ENCODE measurements at regions not wholly inside any gene's neighbourhood (a gene's known extent, or its start where the extent isn't known, plus 50 kb on each side); places are given as distances from the start of the nearest gene placed in this dataset.

GRCh38 chr5:142479150-142479549, 154.3 kb upstream of the SPRY4 start:
- Histone ChIP-seq H2AFZ (no peak overlapping the region), H3K4me2 (ENCODE audit: low read length) (no peak overlapping the region), H3K9me3 (ENCODE audit: control insufficient read depth, low read length) (no peaks in the 10 kb centered on the region), H3K27ac (no peak overlapping the region), H3K79me2 (no peaks in the 10 kb centered on the region), H3K4me3 (ENCODE audit: low read depth, low read length) (no peak overlapping the region), H3K27me3 (ENCODE audit: control insufficient read depth, insufficient read depth, low read length) (no peaks in the 10 kb centered on the region), H3K9ac (no peak overlapping the region), H3K4me1 (no peaks in the 10 kb centered on the region), H3K36me3 (ENCODE audit: control insufficient read depth, insufficient read depth, low read length) (no peaks in the 10 kb centered on the region)
- no peak for TF ChIP-seq CTCF (IDR thresholded peaks at IDR 0.05)

GRCh38 chr5:142478113-142478512, 153.3 kb upstream of the SPRY4 start:
- Histone ChIP-seq H3K4me1 (no peaks in the 10 kb centered on the region), H3K9me3 (ENCODE audit: control insufficient read depth, low read length) (no peaks in the 10 kb centered on the region), H3K9ac (no peak overlapping the region), H3K36me3 (ENCODE audit: control insufficient read depth, insufficient read depth, low read length) (no peaks in the 10 kb centered on the region), H3K27ac (no peak overlapping the region), H2AFZ (no peak overlapping the region), H3K27me3 (ENCODE audit: control insufficient read depth, insufficient read depth, low read length) (no peaks in the 10 kb centered on the region), H3K4me3 (ENCODE audit: low read depth, low read length) (no peak overlapping the region), H3K79me2 (no peaks in the 10 kb centered on the region), H3K4me2 (ENCODE audit: low read length) (no peak overlapping the region)
- no peak for TF ChIP-seq CTCF (IDR thresholded peaks at IDR 0.05)

- Histone ChIP-seq H3K36me3 (ENCODE audit: control insufficient read depth, insufficient read depth, low read length) (no peaks in the 10 kb centered on the region), H3K27me3 (ENCODE audit: control insufficient read depth, insufficient read depth, low read length) (no peaks in the 10 kb centered on the region), H2AFZ (no peak overlapping the region), H3K4me3 (ENCODE audit: low read depth, low read length) (no peak overlapping the region), H3K9ac (no peak overlapping the region), H3K4me1 (no peaks in the 10 kb centered on the region), H3K4me2 (ENCODE audit: low read length) (no peak overlapping the region), H3K27ac (no peak overlapping the region), H3K9me3 (ENCODE audit: control insufficient read depth, low read length) (no peaks in the 10 kb centered on the region), H3K79me2 (no peaks in the 10 kb centered on the region)
- no peak for TF ChIP-seq CTCF (IDR thresholded peaks at IDR 0.05)
These were observed 150.3 kb upstream of the SPRY4 start for GRCh38 chr5:142475102-142475513.

- Histone ChIP-seq H3K4me2 (ENCODE audit: low read length) (no peak overlapping the region), H2AFZ (no peak overlapping the region), H3K4me1 (no peaks in the 10 kb centered on the region), H3K9me3 (ENCODE audit: control insufficient read depth, low read length) (no peaks in the 10 kb centered on the region), H3K4me3 (ENCODE audit: low read depth, low read length) (no peak overlapping the region), H3K27ac (no peak overlapping the region), H3K9ac (no peak overlapping the region), H3K27me3 (ENCODE audit: control insufficient read depth, insufficient read depth, low read length) (no peaks in the 10 kb centered on the region), H3K36me3 (ENCODE audit: control insufficient read depth, insufficient read depth, low read length) (no peaks in the 10 kb centered on the region), H3K79me2 (no peaks in the 10 kb centered on the region)
- no peak for TF ChIP-seq CTCF (IDR thresholded peaks at IDR 0.05)
These were observed 149.7 kb upstream of the SPRY4 start for GRCh38 chr5:142474431-142475094.

- no peak overlapping the region for H3K4me3 ChIP-seq (ENCODE audit: low read depth, low read length)
- no peaks in the 10 kb centered on the region for H3K36me3 ChIP-seq (ENCODE audit: control insufficient read depth, insufficient read depth, low read length)
- H3K27ac ChIP-seq = no peak overlapping the region
- H2AFZ ChIP-seq = no peak overlapping the region
- TF ChIP-seq CTCF (IDR thresholded peaks at IDR 0.05) = no peak
- H3K9ac ChIP-seq = no peak overlapping the region
- H3K4me2 ChIP-seq (ENCODE audit: low read length) = no peak overlapping the region
- H3K4me1 ChIP-seq = no peaks in the 10 kb centered on the region
- H3K9me3 ChIP-seq (ENCODE audit: control insufficient read depth, low read length) = no peaks in the 10 kb centered on the region
- H3K27me3 ChIP-seq (ENCODE audit: control insufficient read depth, insufficient read depth, low read length) = no peaks in the 10 kb centered on the region
- no peaks in the 10 kb centered on the region for H3K79me2 ChIP-seq
These were observed 148.2 kb upstream of the SPRY4 start for GRCh38 chr5:142473038-142473437.

Data from parathyroid adenoma (tissue), 2 donors.